Tibial nerve (tissue), 3 donors: ENCODE measurements at regions not wholly inside any gene's neighbourhood (a gene's known extent, or its start where the extent isn't known, plus 50 kb on each side); places are given as distances from the start of the nearest gene placed in this dataset.

Experiments used
- CTCF ChIP-seq, 5 experiments: fragments of 200-600 bp in 3 of 5; fragments of 450-650 bp in 2 of 5; sonication (generic) in 3 of 5; IDR thresholded peaks; one replicate each; pipeline ENCODE4 v1.5.1; 2016 to 2019; ENCODE audit warnings: antibody characterized with exemption in 5 of 5, mild to moderate bottlenecking in 3 of 5, moderate library complexity in 2 of 5
- POLR2A ChIP-seq, 2 donors: fragments of 450-650 bp; IDR thresholded peaks; one replicate each; pipeline ENCODE4 v1.6.1; 2017; ENCODE audit warnings: antibody characterized with exemption in 2 of 2, mild to moderate bottlenecking in 2 of 2, moderate library complexity in 2 of 2

DNA sequence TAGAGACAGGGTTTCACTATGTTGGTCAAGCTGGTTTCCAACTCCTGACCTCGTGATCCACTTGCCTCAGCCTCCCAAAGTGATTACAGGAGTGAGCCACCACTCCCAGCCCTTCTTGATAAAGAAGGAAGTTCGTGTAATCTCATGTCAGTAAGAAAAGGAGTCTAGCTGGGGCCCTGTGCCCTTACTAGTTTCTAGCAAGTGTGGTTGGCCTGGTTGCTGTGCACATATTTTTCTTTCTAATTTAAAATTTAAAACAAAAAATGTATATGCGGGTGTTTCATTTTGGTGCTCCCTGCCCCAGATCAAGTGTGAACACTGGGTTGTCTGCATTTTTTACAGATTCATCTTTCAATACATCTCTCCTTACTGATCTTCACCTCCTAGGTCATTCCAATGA, 770.8 kb upstream of the TENM4 start:
- TF ChIP-seq POLR2A (IDR thresholded peaks at IDR 0.05), result no peak
- no peak for TF ChIP-seq CTCF (IDR thresholded peaks at IDR 0.05)
